ENCODE measurements at regions not wholly inside any gene's neighbourhood (a gene's known extent, or its start where the extent isn't known, plus 50 kb on each side); places are given as distances from the start of the nearest gene placed in this dataset.
"Not testable (repeated sequence)": the region's sequence is repeated elsewhere in the genome, so short reads cannot be mapped to it uniquely, and the experiment has no call there.

- DNase-seq = no peak
Measured at GRCh38 chrX:40530509-40530908, 50.3 kb upstream of the ATP6AP2 start.

GRCh38 chrX:40527543-40527942 lies 53.2 kb upstream of the ATP6AP2 start:
- no peak for DNase-seq

GRCh38 chrX:40526412-40526811 lies 54.4 kb upstream of the ATP6AP2 start:
- no peak for DNase-seq

- DNase-seq = not testable (repeated sequence)
Measured at GRCh38 chrX:40525901-40526300, 54.9 kb upstream of the ATP6AP2 start.

GRCh38 chrX:40524423-40524822 lies 56.3 kb upstream of the ATP6AP2 start:
- no peak for DNase-seq

GRCh38 chrX:40523852-40524251 lies 56.9 kb upstream of the ATP6AP2 start:
- DNase-seq = no peak

- DNase-seq = no peak
Measured at GRCh38 chrX:40521868-40522450, 58.8 kb upstream of the ATP6AP2 start.

GRCh38 chrX:40514376-40514775 lies 66.4 kb upstream of the ATP6AP2 start:
- no peak for DNase-seq

- DNase-seq = no peak
Measured at GRCh38 chrX:40513835-40514234, 66.9 kb upstream of the ATP6AP2 start.

- no peak for DNase-seq
Measured at GRCh38 chrX:40513012-40513411, 67.8 kb upstream of the ATP6AP2 start.

- DNase-seq = no peak
Measured at GRCh38 chrX:40511258-40511657, 69.5 kb upstream of the ATP6AP2 start.

- DNase-seq = no peak
Measured at GRCh38 chrX:40508560-40508959, 72.2 kb upstream of the ATP6AP2 start.

- DNase-seq = no peak
Measured at GRCh38 chrX:40506201-40506985, 74.4 kb upstream of the ATP6AP2 start.

- no peak for DNase-seq
Measured at GRCh38 chrX:40504801-40505605, 75.8 kb upstream of the ATP6AP2 start.

- DNase-seq = no peak
Measured at GRCh38 chrX:40503094-40503493, 77.7 kb upstream of the ATP6AP2 start.

- DNase-seq = no peak
Measured at GRCh38 chrX:40502688-40503087, 78.1 kb upstream of the ATP6AP2 start.

- DNase-seq = no peak
Measured at GRCh38 chrX:40501164-40501855, 79.5 kb upstream of the ATP6AP2 start.

GRCh38 chrX:40496728-40497127 lies 84.0 kb upstream of the ATP6AP2 start:
- DNase-seq = no peak

- no peak for DNase-seq
Measured at GRCh38 chrX:40495659-40496058, 85.1 kb upstream of the ATP6AP2 start.

- DNase-seq = no peak
Measured at GRCh38 chrX:40494005-40494404, 86.8 kb upstream of the ATP6AP2 start.

- no peak for DNase-seq
Measured at GRCh38 chrX:40488296-40488695, 92.5 kb upstream of the ATP6AP2 start.

- DNase-seq = no peak
Measured at GRCh38 chrX:40485973-40486372, 94.8 kb upstream of the ATP6AP2 start.

- DNase-seq = no peak
Measured at GRCh38 chrX:40485102-40485826, 95.5 kb upstream of the ATP6AP2 start.

Data from SHP77 treated with DMSO at 0.1 percent for 48 hours (cell line).